Esophagus muscularis mucosa (tissue), 4 donors: ENCODE measurements at regions not wholly inside any gene's neighbourhood (a gene's known extent, or its start where the extent isn't known, plus 50 kb on each side); places are given as distances from the start of the nearest gene placed in this dataset.

Experiments
- DNase-seq: peaks from one replicate; pipeline ENCODE4 v3.0.0-alpha.2; 2017; ENCODE audit errors: extremely low spot score
- H3K27ac ChIP-seq, 4 donors: fragments of 200-600 bp; sonication (generic); replicated peaks in 1 of 4; 1 replicate in 3 of 4; 2 replicates in 1 of 4; pipeline ENCODE4 v1.5.1; 2016 to 2019; ENCODE audit warnings: mild to moderate bottlenecking in 1 of 4
- H3K27me3 ChIP-seq, 4 donors: fragments of 200-600 bp; sonication (generic); one replicate each; pipeline versions ENCODE4 v1.5.1 to v1.6.0; 2016 to 2019
- H3K36me3 ChIP-seq, 4 donors: fragments of 200-600 bp; sonication (generic); one replicate each; pipeline ENCODE4 v1.5.1; 2016 to 2019
- H3K4me1 ChIP-seq, 4 donors: fragments of 200-600 bp; sonication (generic); one replicate each; pipeline ENCODE4 v1.5.1; 2016 to 2019
- H3K4me3 ChIP-seq, 4 donors: fragments of 200-600 bp; sonication (generic); 1 replicate in 2 of 4; 2 replicates in 2 of 4; pipeline ENCODE4 v1.5.1; 2016 to 2019; ENCODE audit warnings: mild to moderate bottlenecking in 4 of 4, moderate library complexity in 1 of 4
- H3K9me3 ChIP-seq, 4 donors: fragments of 200-600 bp; sonication (generic); 1 replicate in 3 of 4; 2 replicates in 1 of 4; pipeline ENCODE4 v1.5.1; 2016 to 2019
- CTCF ChIP-seq, 3 experiments: fragments of 200-600 bp in 2 of 3; fragments of 450-650 bp in 1 of 3; sonication (generic) in 2 of 3; IDR thresholded peaks; one replicate each; pipeline ENCODE4 v1.5.1; 2017 to 2019; ENCODE audit warnings: antibody characterized with exemption in 3 of 3, mild to moderate bottlenecking in 2 of 3, moderate library complexity in 1 of 3
- EP300 ChIP-seq: sonication (generic); formaldehyde crosslinking; IDR thresholded peaks from one replicate; pipeline ENCODE4 v1.6.1; 2017; ENCODE audit warnings: antibody characterized with exemption
- POLR2A ChIP-seq: fragments of 450-650 bp; IDR thresholded peaks from one replicate; pipeline ENCODE4 v1.6.1; 2017; ENCODE audit warnings: antibody characterized with exemption, moderate library complexity, mild to moderate bottlenecking, low read depth
- POLR2AphosphoS5 ChIP-seq, 2 donors: sonication (generic); formaldehyde crosslinking; IDR thresholded peaks; one replicate each; pipeline ENCODE4 v1.6.1; 2017; ENCODE audit warnings: antibody characterized with exemption in 2 of 2
- WGBS: methylation state at CpG from one replicate; pipeline ENCODE4 v1.1.5; 2018; 5-methylcytosine and 5-hydroxymethylcytosine counted together
- intact Hi-C: fragments of 100-400 bp; cut with DNase I; formaldehyde crosslinking; loops from one replicate; pipeline ENCODE4 v1.15.1; 2023

GRCh38 chr18:30819619-30820018 lies 222.9 kb downstream of the DSC3 start:
- DNase-seq, result no peak
- no peak overlapping the region for H3K27ac ChIP-seq
- H3K9me3 ChIP-seq, result no peaks in the 10 kb centered on the region
- WGBS, result 87% methylated on average over 4 of the region's 7 CpGs
- H3K4me1 ChIP-seq, result no peaks in the 10 kb centered on the region
- no peaks in the 10 kb centered on the region for H3K36me3 ChIP-seq
- intact Hi-C loops, result no loop called here
- H3K4me3 ChIP-seq, result no peak overlapping the region
- TF ChIP-seq POLR2AphosphoS5 (IDR thresholded peaks at IDR 0.05) (no peak), EP300 (no peak), POLR2A (no peak), CTCF (IDR thresholded peaks at IDR 0.05) (no peak)
- no peaks in the 10 kb centered on the region for H3K27me3 ChIP-seq

- TF ChIP-seq EP300, result no peak
- TF ChIP-seq POLR2AphosphoS5 (IDR thresholded peaks at IDR 0.05), result no peak
- no peak for TF ChIP-seq POLR2A
- no peak for TF ChIP-seq CTCF (IDR thresholded peaks at IDR 0.05)
- Histone ChIP-seq H3K4me3 (no peak overlapping the region), H3K27me3 (no peaks in the 10 kb centered on the region), H3K27ac (no peak overlapping the region), H3K4me1 (peaks cover 0 to 11% (median 4%) of the 10 kb centered on the region in 4 donors), H3K9me3 (no peaks in the 10 kb centered on the region), H3K36me3 (no peaks in the 10 kb centered on the region)
- WGBS, result 53% methylated on average over 1 of the region's 1 CpG
- intact Hi-C loops, result no loop called here
- DNase-seq, result no peak
Observed at GRCh38 chr18:30814446-30814845, 228.1 kb downstream of the DSC3 start.

GRCh38 chr18:30811580-30811979 lies 231.0 kb downstream of the DSC3 start:
- no peak overlapping the region for H3K27ac ChIP-seq
- intact Hi-C loops, result no loop called here
- no peak for DNase-seq
- H3K27me3 ChIP-seq, result no peaks in the 10 kb centered on the region
- H3K4me1 ChIP-seq, result peaks cover 0 to 11% (median 4%) of the 10 kb centered on the region in 4 donors
- no peak overlapping the region for H3K4me3 ChIP-seq
- TF ChIP-seq CTCF (IDR thresholded peaks at IDR 0.05), result no peak
- 77% methylated on average over 2 of the region's 2 CpGs for WGBS
- H3K36me3 ChIP-seq, result no peaks in the 10 kb centered on the region
- no peaks in the 10 kb centered on the region for H3K9me3 ChIP-seq

GRCh38 chr18:30810580-30810979 lies 232.0 kb downstream of the DSC3 start:
- H3K27ac ChIP-seq, result no peak overlapping the region
- intact Hi-C loops, result no loop called here
- no peaks in the 10 kb centered on the region for H3K27me3 ChIP-seq
- H3K4me3 ChIP-seq, result no peak overlapping the region
- no peak for DNase-seq
- peaks cover 0 to 11% (median 4%) of the 10 kb centered on the region in 4 donors for H3K4me1 ChIP-seq
- no peaks in the 10 kb centered on the region for H3K36me3 ChIP-seq
- TF ChIP-seq CTCF (IDR thresholded peaks at IDR 0.05) (no peak), POLR2A (no peak), EP300 (no peak)
- H3K9me3 ChIP-seq, result no peaks in the 10 kb centered on the region

DNA sequence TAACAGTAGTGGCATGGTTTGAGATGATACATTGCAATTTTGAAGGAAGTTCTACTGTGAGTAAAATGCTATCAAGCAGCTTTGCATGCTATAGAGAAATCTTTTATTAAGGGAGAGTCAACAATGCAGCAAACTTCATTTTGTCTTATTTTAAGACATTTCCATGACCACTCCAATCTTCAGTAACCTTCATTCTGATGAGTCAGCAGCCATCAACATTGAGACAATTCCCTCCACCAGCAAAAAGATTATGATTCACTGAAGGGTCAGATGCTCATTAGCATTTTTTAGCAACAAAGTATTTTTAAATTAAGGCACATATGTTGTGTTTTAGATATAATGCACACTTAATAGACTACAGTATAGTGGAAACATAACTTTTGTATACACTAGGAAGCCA lies 235.7 kb downstream of the DSC3 start:
- no peak for DNase-seq
- Histone ChIP-seq H3K4me3 (no peak overlapping the region), H3K27me3 (no peaks in the 10 kb centered on the region), H3K4me1 (peaks cover 0 to 2% (median under 1%) of the 10 kb centered on the region in 4 donors), H3K9me3 (no peaks in the 10 kb centered on the region), H3K36me3 (no peaks in the 10 kb centered on the region), H3K27ac (no peak overlapping the region)
- intact Hi-C loops, result no loop called here
- no peak for TF ChIP-seq EP300
